NCI-H446 (cell line): ENCODE measurements at regions not wholly inside any gene's neighbourhood (a gene's known extent, or its start where the extent isn't known, plus 50 kb on each side); places are given as distances from the start of the nearest gene placed in this dataset.
"Not testable (repeated sequence)": the region's sequence is repeated elsewhere in the genome, so short reads cannot be mapped to it uniquely, and the experiment has no call there.

Experiments used
- DNase-seq, 2 experiments: peaks; one replicate each; lab custom pipeline; 2025; lab: John Stamatoyannopoulos, UW

- no peak for DNase-seq
Measured at GRCh38 chr2:64743739-64744330, 90.1 kb upstream of the SERTAD2 start.

DNA sequence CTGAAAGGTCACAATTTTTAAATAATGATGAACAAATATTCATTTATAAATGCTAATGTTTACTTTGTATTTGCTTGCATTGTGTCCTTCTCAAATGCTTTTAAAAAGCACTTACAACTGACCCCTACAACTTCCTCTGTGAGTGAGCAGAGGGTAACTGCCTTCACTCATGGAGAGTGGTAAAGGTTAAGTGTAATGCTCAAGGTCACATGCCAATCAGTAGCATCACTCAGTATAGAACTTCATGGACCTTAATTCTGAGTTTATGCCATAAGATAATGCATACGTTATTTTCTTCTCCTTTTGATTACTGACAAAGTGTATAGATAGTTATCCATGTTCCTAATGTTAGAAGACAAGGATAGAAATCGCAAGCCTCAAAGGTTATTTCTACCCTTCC, 91.8 kb upstream of the SERTAD2 start:
- DNase-seq: no peak

DNA sequence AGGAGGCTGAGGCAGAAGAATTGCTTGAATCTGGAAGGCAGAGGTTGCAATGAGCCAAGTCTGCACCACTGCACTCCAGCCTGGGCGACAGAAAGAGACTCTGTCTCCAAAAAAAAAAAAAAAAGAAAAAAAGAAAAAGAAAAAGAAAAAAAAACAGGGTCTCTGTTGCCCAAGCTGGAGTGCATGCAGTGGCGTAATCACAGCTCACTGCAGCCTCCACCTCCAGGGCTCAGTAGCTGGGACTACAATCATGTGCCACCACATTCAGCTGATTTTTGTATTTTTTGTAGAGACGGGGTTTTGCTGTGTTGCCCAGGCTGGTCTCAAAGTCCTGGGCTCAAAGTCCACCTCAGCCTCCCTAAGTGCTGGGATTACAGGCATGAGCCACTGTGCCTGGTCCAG, 94.0 kb upstream of the SERTAD2 start:
- not testable (repeated sequence) for DNase-seq

DNA sequence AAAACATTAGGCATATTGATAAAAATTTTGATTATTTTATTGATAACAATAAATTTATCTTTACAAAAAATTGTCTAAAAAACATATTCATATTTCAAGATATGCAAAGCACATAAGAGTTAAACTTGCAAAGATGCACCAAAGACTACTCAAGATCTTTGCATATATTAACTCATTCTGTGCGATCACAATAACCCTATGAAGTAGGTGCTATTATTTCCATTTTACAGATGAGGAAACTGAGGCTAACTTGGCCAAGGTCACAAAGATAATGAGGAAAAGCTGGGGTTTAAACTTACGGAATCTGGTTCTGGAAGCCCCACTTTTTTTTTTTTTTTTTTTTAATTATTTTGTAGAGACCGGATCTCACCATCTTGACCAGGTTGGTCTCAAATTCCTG, 94.4 kb upstream of the SERTAD2 start:
- DNase-seq: no peak

DNA sequence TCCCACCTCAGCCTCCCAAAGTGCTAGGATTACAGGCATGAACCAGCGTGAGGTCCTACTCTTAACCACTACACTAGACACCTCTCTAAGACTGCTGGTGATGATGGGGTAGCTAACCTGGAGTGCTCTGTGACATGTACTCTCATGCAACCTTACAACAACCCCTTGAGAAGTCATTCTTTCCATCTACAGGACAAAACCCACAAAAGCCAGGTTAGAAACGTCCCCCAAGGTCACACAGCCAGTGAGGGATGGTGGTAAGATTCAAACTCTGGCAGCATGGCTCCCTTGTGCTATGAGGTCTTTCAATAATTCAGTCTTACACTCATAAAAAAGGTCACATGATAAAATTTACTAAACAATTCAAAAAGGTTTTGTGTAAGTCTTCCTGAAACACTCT, 94.8 kb upstream of the SERTAD2 start:
- DNase-seq: no peak

GRCh38 chr2:64749446-64749845, 95.7 kb upstream of the SERTAD2 start:
- no peak for DNase-seq

GRCh38 chr2:64750001-64750816, 96.5 kb upstream of the SERTAD2 start:
- DNase-seq: peak in 1 of 2 experiments; percentile 37

- DNase-seq: peak; percentile 98 to 100
Measured at GRCh38 chr2:64750817-64751285, 97.1 kb upstream of the SERTAD2 start.

DNA sequence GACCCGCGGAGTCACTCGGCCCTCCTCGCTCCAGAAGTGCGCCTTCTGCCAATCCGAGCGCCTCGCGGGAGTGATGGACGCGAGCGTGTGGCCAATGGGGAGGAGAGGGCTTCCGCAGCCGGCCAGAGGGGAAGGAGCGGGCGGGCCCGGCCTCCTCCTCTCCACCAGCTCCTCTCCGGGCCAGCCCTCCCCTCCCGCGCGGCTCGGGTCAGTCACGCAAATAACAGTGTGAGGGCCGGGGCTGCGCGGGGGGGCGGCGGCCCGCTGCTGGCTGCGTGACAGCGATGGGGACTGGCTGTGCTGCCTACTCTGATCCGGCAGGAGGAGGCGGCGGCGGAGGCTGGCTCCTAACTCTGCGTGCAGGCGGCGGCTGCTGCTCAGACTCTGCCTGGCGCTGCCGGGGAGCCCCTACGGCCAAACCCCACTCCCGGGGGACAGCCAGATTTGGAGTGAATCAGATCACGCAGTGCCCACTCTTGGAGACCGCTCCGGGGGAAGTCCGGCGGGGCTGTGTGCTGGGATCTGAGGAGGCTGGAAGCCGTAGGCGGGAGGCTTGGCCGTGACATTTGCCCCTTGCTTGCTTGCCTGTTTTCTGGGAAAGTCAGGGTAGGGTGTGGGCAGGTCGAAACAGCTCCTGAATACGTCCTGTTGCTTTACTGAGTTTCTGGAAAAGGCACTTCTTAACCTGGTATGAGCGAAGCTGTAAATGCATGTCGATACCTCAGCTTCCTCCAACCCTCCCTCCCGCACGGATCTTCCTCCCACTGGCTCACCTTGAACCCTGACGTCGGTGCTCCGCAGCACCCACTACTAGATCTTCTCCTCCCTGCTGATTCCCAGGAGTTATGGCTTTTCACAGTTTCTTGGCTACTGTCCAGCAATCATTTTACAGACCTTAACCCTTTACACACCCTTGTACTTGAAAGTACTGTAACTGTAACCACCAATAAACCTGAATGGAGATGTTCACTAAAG, 97.9 kb upstream of the SERTAD2 start:
- DNase-seq: peak in 1 of 2 experiments; percentile 100

- no peak for DNase-seq
Measured at GRCh38 chr2:64753399-64753798, 99.7 kb upstream of the SERTAD2 start.

DNA sequence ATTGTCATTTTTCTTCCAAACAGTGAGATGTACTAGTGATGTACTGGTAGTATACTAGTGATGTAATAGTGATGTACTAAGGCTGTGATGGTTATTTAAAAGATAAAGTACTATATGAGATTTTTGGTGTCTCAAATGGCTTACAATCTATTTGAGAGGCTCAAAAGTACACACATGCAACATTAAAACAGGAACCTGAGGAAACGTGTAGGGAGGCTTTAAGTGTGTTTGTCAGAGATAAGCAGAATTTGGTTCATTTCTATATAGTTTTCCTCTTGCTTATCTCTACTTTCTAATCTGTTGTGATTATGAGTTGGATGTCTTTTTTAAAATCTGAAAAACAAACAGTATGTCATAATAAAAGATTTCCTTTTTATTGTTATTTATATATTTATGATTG, 100.9 kb upstream of the SERTAD2 start:
- DNase-seq: no peak

DNA sequence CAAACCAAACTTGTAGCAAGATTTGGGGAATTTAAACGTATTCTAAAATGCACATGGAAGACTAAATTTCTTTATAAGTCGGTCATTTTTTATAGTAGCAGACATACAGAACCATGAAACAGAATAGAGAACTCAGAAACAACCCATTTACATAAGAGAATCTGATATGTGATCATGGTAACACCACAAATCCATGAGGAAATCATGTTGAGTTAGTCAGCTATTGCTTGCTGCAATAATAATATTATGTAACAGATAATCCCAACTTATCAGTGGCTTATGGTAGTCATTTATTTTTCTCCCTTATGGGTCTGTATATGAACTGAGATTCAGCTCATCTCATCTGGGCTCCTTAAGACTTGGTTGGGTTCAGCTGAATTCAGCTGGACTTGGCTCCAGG, 103.4 kb upstream of the SERTAD2 start:
- no peak for DNase-seq

DNA sequence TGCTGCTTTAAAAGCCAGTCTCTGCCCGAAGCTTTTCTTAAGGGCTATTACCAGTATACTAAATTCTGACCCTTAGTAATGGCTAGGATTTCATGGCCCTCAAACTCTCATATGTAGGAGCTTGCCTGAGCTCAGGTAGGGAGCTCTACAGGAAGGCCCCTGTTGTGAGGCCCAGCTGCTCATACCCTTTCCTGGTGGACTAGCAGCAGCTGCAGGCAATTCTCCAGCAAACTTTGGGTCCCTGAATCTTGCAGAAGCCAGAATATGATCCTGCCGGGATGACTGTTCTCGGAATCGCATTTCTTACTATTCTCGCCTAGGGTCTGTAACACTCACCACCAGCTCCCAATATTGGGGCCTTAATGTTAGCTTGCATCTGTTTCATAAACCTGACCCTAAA, 106.4 kb upstream of the SERTAD2 start:
- no peak for DNase-seq

- DNase-seq: no peak
Measured at GRCh38 chr2:64762301-64762997, 108.7 kb upstream of the SERTAD2 start.

DNA sequence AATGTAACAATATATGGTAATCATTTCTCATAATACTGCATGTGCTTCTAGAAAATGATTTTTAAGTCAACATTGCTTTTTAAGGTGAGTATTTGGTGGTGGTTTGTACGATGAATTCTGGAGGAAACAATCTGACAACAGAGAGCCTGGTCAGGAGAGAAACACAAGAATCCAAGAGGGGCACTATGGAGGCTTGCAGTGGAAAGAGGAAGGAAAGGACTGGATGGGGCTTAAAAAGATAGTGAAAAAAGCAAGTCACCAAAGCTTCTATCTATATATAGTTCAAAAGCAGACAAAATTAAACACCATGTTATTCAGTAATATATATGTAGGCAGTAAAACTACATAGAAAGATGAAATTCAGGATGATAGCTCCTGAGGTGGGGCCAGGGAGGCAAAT, 109.4 kb upstream of the SERTAD2 start:
- no peak for DNase-seq

DNA sequence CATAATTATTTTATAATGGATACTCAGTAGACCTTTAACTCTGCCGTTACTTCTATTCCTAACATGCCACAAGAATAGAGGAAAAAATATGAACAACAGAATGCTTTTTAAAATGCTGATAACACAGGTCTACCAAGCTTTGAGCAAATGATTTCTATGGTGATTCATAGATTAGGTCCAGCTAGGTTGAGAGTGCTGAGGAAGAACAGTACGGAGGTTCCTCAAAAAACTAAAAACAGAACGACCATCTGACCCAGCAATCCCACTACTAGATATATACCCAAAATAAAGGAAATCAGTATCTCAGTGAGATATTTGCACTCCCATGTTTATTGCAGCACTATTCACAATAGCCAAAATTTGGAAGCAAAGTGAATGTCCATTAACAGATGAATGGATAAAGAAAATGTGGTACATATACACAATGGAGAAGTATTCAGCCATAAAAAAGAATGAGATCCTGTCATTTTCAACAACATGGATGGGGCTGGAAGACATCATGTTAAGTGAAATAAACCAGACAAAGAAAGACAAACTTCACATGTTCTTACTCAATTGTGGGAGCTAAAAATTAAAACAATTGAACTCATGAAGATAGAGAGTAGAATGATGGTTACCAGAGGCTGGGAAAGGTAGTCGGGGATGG, 111.6 kb upstream of the SERTAD2 start:
- DNase-seq: no peak

- no peak for DNase-seq
Measured at GRCh38 chr2:64766841-64767669, 113.3 kb upstream of the SERTAD2 start.

DNA sequence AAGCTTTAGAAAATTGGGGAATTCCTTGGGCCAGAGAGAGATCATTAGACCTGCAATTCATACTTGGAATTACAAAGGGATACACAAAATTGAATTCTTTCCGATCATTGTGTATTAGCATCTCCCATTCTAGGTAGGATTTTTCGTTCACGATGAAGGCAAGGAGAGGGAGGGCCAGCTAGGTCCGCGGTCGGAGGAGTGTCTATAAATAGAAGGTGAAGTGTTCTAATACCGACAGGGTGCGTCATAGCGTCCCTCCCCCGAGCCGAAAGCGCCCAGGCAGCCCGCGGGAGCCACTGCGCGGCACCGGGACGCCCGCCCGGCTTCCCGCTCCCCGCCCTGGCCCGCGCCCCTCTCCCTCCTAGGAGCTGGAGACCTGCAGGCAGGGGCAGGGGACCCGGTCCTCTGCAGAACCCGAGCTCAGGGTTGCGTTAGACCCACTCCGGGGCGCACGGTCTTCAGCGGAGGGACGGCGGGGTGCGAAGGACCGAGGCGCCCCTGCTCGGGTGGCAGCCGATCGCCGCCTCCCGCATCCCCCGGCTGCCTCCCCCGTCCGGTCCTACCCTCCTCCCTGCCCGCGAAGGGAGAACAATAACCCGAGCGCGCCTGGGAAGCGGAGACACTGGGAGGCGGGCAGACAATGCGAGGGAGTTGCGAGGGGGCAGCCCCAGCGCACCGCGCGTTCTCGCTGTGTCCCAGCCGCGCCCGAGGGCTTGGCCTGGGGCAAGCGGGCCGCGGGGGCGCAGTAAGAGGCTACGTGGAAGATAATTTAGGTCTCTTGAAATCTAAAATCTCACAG, 114.2 kb upstream of the SERTAD2 start:
- peak; percentile 16 to 39 for DNase-seq

GRCh38 chr2:64768491-64769005, 114.8 kb upstream of the SERTAD2 start:
- no peak for DNase-seq
